ENCODE measurements at regions not wholly inside any gene's neighbourhood (a gene's known extent, or its start where the extent isn't known, plus 50 kb on each side); places are given as distances from the start of the nearest gene placed in this dataset.
A peak's percentile ranks its signal among the peaks of the same experiment; 100 is the strongest.

DNA sequence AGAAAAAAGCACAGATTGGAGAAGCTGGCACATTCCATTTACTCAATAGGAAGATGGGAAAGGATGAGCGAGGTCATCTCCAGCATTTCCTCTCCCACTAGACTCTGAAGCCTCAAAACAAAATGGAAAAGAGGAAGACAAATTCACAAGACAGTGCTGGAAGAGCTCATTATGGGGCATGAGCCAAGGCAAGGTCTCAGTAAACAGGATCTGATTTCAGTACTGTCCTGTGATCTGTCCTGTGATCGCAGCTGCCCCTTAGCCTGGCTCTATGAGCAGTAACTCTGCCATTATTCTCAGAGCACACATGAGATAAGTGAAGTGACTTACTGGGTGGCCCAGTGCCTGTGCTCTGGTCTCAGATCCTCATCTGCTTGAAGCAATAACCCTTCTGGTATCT, 68.1 kb upstream of the SLC4A11 start:
- FAIRE-seq (no peak), DNase-seq (ENCODE audit: extremely low read depth in 1 of 4, low spot score in 3 of 4) (no peak), ATAC-seq (no peak)
- no peak overlapping the region for H3K4me2 ChIP-seq (ENCODE audit: insufficient read depth, low read length)
- no peak overlapping the region for H3K4me3 ChIP-seq
- TF ChIP-seq FOSL1 (tag; conservative IDR thresholded peaks at IDR 0.05) (0 out of 2 replicates have a peak, but pooled peaks have one; percentile 23), ZNF589 (CRISPR knock-in tag; IDR thresholded peaks at IDR 0.05; ENCODE audit: low read depth) (no peak), THRB (CRISPR knock-in tag; conservative IDR thresholded peaks at IDR 0.05) (no peak)
- TF ChIP-seq, protein P1, sequence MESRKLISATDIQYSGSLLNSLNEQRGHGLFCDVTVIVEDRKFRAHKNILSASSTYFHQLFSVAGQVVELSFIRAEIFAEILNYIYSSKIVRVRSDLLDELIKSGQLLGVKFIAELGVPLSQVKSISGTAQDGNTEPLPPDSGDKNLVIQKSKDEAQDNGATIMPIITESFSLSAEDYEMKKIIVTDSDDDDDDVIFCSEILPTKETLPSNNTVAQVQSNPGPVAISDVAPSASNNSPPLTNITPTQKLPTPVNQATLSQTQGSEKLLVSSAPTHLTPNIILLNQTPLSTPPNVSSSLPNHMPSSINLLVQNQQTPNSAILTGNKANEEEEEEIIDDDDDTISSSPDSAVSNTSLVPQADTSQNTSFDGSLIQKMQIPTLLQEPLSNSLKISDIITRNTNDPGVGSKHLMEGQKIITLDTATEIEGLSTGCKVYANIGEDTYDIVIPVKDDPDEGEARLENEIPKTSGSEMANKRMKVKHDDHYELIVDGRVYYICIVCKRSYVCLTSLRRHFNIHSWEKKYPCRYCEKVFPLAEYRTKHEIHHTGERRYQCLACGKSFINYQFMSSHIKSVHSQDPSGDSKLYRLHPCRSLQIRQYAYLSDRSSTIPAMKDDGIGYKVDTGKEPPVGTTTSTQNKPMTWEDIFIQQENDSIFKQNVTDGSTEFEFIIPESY (CRISPR knock-in tag; IDR thresholded peaks at IDR 0.05): no peak
- no peaks in the 10 kb centered on the region for H3K9me3 ChIP-seq (replicated peaks; ENCODE audit: control insufficient read depth, insufficient read depth, low read depth, low read length)
- POLR2A ChIA-PET: interaction anchor here (0.6 to 1.6 kb wide), 2 partner anchors 13 to 91 kb away, joined by 3 read pairs; no protein-coding TSS in a partner anchor
- intact Hi-C loops (cut with micrococcal nuclease): no loop called here
- CTCF ChIA-PET (ENCODE audit: low intra/inter-chr PET ratio): no interaction called here
- no peaks in the 10 kb centered on the region for H4K20me1 ChIP-seq (replicated peaks; ENCODE audit: control insufficient read depth, insufficient read depth, low read length)
- H3K36me3 ChIP-seq (ENCODE audit: control insufficient read depth, insufficient read depth, low read length): peaks cover 7% of the 10 kb centered on the region; the same call in 2 of the 3 replicates
- no peaks in the 10 kb centered on the region for H3K79me2 ChIP-seq (ENCODE audit: control insufficient read depth, insufficient read depth, low read length)
- 73% methylated on average over 2 of the region's 2 CpGs for WGBS (ENCODE audit: insufficient coverage, low coverage, missing lambda C conversion rate)
- no peaks in the 10 kb centered on the region for H3K27me3 ChIP-seq (ENCODE audit: control insufficient read depth in 2 of 2, insufficient read depth in 2 of 2, low read length in 2 of 2)
- H3K4me1 ChIP-seq (replicated peaks in 1 of 2; ENCODE audit: control insufficient read depth in 2 of 2, insufficient read depth in 2 of 2, low read length in 2 of 2): no peaks in the 10 kb centered on the region
- in situ Hi-C loops (cut with MboI): no loop called here
- no peaks in the 10 kb centered on the region for H3K9me1 ChIP-seq (ENCODE audit: control insufficient read depth, insufficient read depth, low read length)
- H3K27ac ChIP-seq (ENCODE audit: extremely low read depth, low read depth, low read length): no peak overlapping the region
- H3K9ac ChIP-seq (ENCODE audit: insufficient read depth in 1 of 2, low read depth in 2 of 2, low read length in 2 of 2): no peak overlapping the region
- H2AFZ ChIP-seq (ENCODE audit: low read depth, low read length): no peak overlapping the region
- BruUV-seq (replicated peaks): no TSS peak
